Ovary (tissue), 3 donors: ENCODE measurements at regions not wholly inside any gene's neighbourhood (a gene's known extent, or its start where the extent isn't known, plus 50 kb on each side); places are given as distances from the start of the nearest gene placed in this dataset.

ENCODE experiments used
- CTCF ChIP-seq, 3 donors: fragments of 450-650 bp in 2 of 3; fragments of 200-600 bp in 1 of 3; IDR thresholded peaks; one replicate each; pipeline versions ENCODE4 v1.5.1 to v1.8.0; 2016 to 2022; ENCODE audit warnings: antibody characterized with exemption in 3 of 3, mild to moderate bottlenecking in 1 of 3
- EP300 ChIP-seq: sonication (generic); formaldehyde crosslinking; IDR thresholded peaks from one replicate; pipeline ENCODE4 v1.6.1; 2017; ENCODE audit warnings: antibody characterized with exemption
- POLR2A ChIP-seq: fragments of 450-650 bp; IDR thresholded peaks from one replicate; pipeline ENCODE4 v1.6.1; 2017; ENCODE audit warnings: antibody characterized with exemption, mild to moderate bottlenecking, moderate library complexity
- donor health status: DM: no; HTN: no; CAD: no.

GRCh38 chr20:40942006-40942405 lies 86.6 kb upstream of the TOP1 start:
- TF ChIP-seq CTCF (IDR thresholded peaks at IDR 0.05) (no peak), EP300 (no peak), POLR2A (no peak)
